ENCODE measurements at regions not wholly inside any gene's neighbourhood (a gene's known extent, or its start where the extent isn't known, plus 50 kb on each side); places are given as distances from the start of the nearest gene placed in this dataset.

DNA sequence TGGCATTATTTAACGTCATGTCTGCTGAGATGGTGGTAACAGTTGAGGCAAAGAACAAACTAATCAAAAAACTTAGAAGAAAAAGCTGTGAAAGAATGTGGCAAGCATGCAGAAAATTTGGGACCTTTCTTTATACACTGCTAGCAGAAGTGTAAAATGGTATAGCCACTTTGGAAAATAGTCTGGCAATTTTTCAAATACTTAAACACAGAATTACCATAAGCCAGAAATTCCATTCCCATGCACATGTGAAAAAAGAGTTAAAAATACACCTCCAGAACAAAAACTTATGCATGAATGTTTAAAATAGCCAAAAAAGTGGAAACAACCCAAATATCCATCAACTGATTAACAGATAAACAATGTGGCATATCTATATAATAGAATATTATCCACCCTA is 613.3 kb downstream of the TBL1XR1 start:
- TF ChIP-seq CTCF (IDR thresholded peaks at IDR 0.05), result no peak
- TF ChIP-seq PREB (CRISPR knock-in tag; IDR thresholded peaks at IDR 0.05; ENCODE audit: borderline replicate concordance), result no peak
- no peak for TF ChIP-seq GRHL2 (CRISPR knock-in tag; IDR thresholded peaks at IDR 0.05; ENCODE audit: insufficient replicate concordance, severe bottlenecking)
- no peak for TF ChIP-seq ATF3 (CRISPR knock-in tag; conservative IDR thresholded peaks at IDR 0.05)
- no peak for TF ChIP-seq ELF4 (CRISPR knock-in tag; IDR thresholded peaks at IDR 0.05; ENCODE audit: low read depth)
- no peak for TF ChIP-seq GTF2I (CRISPR knock-in tag; conservative IDR thresholded peaks at IDR 0.05)
- no peak for TF ChIP-seq TEAD4 (CRISPR knock-in tag; IDR thresholded peaks at IDR 0.05)
- no peak for TF ChIP-seq ZNF512 (CRISPR knock-in tag; IDR thresholded peaks at IDR 0.05; ENCODE audit: borderline replicate concordance)
- no peak for TF ChIP-seq CREB1 (CRISPR knock-in tag; IDR thresholded peaks at IDR 0.05)
- no peak for TF ChIP-seq ZNF317 (CRISPR knock-in tag; IDR thresholded peaks at IDR 0.05; ENCODE audit: borderline replicate concordance, low read depth)
- no peak for TF ChIP-seq ZNF263 (CRISPR knock-in tag; IDR thresholded peaks at IDR 0.05; ENCODE audit: low read depth)
- TF ChIP-seq CBFB (CRISPR knock-in tag; IDR thresholded peaks at IDR 0.05; ENCODE audit: low read depth), result no peak

Data from WTC11 (cell line).